ENCODE measurements at regions not wholly inside any gene's neighbourhood (a gene's known extent, or its start where the extent isn't known, plus 50 kb on each side); places are given as distances from the start of the nearest gene placed in this dataset.
A peak's percentile ranks its signal among the peaks of the same experiment; 100 is the strongest.
"Not testable (repeated sequence)": the region's sequence is repeated elsewhere in the genome, so short reads cannot be mapped to it uniquely, and the experiment has no call there.

DNA sequence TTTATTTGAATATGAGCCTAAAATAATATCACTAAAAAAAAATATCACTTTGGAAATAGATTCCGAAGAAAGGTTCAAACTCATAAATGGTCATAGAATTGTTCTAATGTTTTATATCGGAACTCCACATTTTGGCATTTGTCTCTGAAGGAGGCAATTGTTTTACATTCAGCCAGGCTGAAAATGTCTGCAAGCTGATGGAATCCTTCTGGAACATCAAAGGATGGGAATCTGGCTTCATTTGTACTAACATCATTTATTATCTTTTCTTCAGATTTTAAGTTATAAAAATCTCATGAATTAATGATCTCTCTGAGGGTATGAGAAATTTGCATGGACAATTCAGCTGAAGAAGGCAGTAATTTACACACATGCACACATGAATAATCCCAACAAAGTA is 251.4 kb upstream of the RGMA start:
- H3K4me1 Mint-ChIP-seq (ENCODE audit: low read depth, unreplicated experiment): peaks cover 3% of the 10 kb centered on the region
- DNase-seq: no peak
- H3K36me3 Mint-ChIP-seq (ENCODE audit: unreplicated experiment): no peaks in the 10 kb centered on the region
- TF ChIP-seq, protein P1, sequence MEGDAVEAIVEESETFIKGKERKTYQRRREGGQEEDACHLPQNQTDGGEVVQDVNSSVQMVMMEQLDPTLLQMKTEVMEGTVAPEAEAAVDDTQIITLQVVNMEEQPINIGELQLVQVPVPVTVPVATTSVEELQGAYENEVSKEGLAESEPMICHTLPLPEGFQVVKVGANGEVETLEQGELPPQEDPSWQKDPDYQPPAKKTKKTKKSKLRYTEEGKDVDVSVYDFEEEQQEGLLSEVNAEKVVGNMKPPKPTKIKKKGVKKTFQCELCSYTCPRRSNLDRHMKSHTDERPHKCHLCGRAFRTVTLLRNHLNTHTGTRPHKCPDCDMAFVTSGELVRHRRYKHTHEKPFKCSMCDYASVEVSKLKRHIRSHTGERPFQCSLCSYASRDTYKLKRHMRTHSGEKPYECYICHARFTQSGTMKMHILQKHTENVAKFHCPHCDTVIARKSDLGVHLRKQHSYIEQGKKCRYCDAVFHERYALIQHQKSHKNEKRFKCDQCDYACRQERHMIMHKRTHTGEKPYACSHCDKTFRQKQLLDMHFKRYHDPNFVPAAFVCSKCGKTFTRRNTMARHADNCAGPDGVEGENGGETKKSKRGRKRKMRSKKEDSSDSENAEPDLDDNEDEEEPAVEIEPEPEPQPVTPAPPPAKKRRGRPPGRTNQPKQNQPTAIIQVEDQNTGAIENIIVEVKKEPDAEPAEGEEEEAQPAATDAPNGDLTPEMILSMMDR (IDR thresholded peaks at IDR 0.05; ENCODE audit: partially characterized antibody, unreplicated experiment): no peak
- H3K9me3 Mint-ChIP-seq (ENCODE audit: unreplicated experiment): peaks cover 4% of the 10 kb centered on the region
- no peak overlapping the region for H3K4me3 Mint-ChIP-seq (ENCODE audit: unreplicated experiment)
- no peaks in the 10 kb centered on the region for H3K27me3 Mint-ChIP-seq (ENCODE audit: unreplicated experiment)
- H3K27ac Mint-ChIP-seq (ENCODE audit: unreplicated experiment): no peak overlapping the region

DNA sequence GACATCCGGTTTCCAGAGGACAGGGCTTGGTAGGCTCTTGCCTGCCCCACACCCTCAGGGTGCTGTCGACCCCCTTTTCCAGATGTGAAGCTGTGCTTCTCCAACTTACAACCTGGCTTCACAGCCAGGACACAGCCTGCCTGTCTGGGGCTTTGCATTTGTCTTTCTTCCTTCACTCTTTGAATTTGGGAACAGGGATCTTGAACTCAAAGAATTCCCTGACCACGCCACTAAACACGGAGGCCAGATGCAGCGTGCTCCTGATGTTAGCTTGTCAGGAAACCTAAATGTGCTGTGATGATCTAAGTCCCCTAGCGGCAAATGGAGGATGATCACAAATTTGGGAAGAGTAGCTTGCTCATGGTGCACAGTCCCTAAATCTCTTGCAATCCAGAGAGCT is 244.8 kb upstream of the RGMA start:
- peaks cover 3% of the 10 kb centered on the region for H3K27me3 Mint-ChIP-seq (ENCODE audit: unreplicated experiment)
- no peak for DNase-seq
- TF ChIP-seq, protein P1 (IDR thresholded peaks at IDR 0.05; ENCODE audit: partially characterized antibody, unreplicated experiment): peak; percentile 40
- peaks cover 15% of the 10 kb centered on the region for H3K4me1 Mint-ChIP-seq (ENCODE audit: low read depth, unreplicated experiment)
- H3K4me3 Mint-ChIP-seq (ENCODE audit: unreplicated experiment): peak overlapping the region; percentile 53
- H3K27ac Mint-ChIP-seq (ENCODE audit: unreplicated experiment): no peak overlapping the region
- peaks cover 3% of the 10 kb centered on the region for H3K9me3 Mint-ChIP-seq (ENCODE audit: unreplicated experiment)
- H3K36me3 Mint-ChIP-seq (ENCODE audit: unreplicated experiment): no peaks in the 10 kb centered on the region

DNA sequence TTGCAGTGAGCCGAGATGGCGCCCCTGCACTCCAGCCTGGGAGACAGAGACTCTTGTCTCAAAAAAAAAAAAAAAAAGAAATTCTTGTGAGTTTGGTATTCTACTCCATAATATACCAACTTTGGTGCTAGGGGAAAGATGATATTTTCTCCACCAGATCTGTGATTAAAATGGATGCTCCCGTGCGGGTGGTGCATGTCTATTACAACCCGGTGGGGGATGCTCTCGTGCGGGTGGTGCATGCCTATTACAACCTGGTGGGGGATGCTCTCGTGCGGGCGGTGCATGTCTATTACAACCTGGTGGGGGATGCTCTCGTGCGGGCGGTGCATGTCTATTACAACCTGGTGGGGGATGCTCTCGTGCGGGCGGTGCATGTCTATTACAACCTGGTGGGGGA is 244.1 kb upstream of the RGMA start:
- not testable (repeated sequence) for DNase-seq; H3K36me3 Mint-ChIP-seq (ENCODE audit: unreplicated experiment); H3K27me3 Mint-ChIP-seq (ENCODE audit: unreplicated experiment); H3K9me3 Mint-ChIP-seq (ENCODE audit: unreplicated experiment); H3K27ac Mint-ChIP-seq (ENCODE audit: unreplicated experiment)
- Mint-ChIP-seq H3K4me3 (ENCODE audit: unreplicated experiment) (peak overlapping the region; percentile 53), H3K4me1 (ENCODE audit: low read depth, unreplicated experiment) (peaks cover 15% of the 10 kb centered on the region)

DNA sequence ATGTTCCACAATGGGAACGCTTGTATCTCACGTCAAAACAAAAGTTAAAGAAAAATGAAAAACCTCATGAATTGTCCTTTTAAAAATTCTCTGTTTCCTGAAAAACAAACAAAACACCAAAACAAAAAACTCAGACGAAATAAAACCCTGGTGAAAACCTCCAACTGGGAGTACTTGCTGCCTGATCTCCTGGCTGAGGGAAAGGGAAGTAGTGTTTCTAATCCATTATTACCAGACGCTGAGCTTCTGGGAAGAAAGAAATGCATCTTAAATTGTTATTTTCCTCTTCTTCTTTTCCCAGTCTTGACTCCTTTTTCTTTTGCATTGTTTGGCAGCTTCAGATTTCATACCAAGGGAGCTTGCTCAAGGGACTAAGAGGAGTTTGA is 243.2 kb upstream of the RGMA start:
- Mint-ChIP-seq H3K4me3 (ENCODE audit: unreplicated experiment) (peak overlapping the region; percentile 18), H3K9me3 (ENCODE audit: unreplicated experiment) (peaks cover 2% of the 10 kb centered on the region), H3K27ac (ENCODE audit: unreplicated experiment) (no peak overlapping the region), H3K27me3 (ENCODE audit: unreplicated experiment) (peaks cover 3% of the 10 kb centered on the region), H3K4me1 (ENCODE audit: low read depth, unreplicated experiment) (peaks cover 15% of the 10 kb centered on the region), H3K36me3 (ENCODE audit: unreplicated experiment) (no peaks in the 10 kb centered on the region)
- TF ChIP-seq, protein P1 (IDR thresholded peaks at IDR 0.05; ENCODE audit: partially characterized antibody, unreplicated experiment): no peak
- DNase-seq: no peak

DNA sequence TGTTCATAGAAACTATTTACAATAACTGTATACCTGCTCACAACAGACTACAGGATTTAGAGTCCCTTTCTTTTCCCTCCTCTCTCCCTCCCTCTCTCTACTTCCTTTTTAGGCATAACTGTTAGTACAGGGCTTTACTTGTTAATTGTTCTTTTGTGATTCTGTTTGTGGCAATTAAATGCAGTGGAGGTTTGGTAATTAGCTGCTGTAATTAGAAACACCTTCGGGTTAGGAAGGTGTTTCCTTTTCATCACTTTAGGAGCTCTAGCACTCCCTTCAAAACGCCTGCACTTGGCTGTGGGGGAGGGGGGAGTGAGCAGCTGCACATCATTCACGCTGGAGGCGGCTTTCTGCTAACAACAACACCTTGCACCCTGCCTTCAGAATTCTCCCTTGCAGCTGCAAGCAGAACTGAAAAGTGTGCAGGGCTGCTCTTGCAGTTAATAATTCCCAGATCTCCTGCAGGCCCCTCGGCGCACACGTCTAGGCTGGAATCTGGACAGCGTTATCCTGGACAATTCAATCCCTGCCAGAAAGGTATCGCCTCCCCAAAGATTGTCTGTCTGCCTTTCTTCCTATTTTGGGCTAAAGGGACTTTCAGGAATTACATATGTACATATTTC is 242.6 kb upstream of the RGMA start:
- H3K27me3 Mint-ChIP-seq (ENCODE audit: unreplicated experiment): peaks cover 3% of the 10 kb centered on the region
- peak overlapping the region; percentile 18 for H3K4me3 Mint-ChIP-seq (ENCODE audit: unreplicated experiment)
- H3K9me3 Mint-ChIP-seq (ENCODE audit: unreplicated experiment): peaks cover 2% of the 10 kb centered on the region
- H3K4me1 Mint-ChIP-seq (ENCODE audit: low read depth, unreplicated experiment): peaks cover 15% of the 10 kb centered on the region
- DNase-seq: peak; percentile 46
- H3K36me3 Mint-ChIP-seq (ENCODE audit: unreplicated experiment): no peaks in the 10 kb centered on the region
- TF ChIP-seq, protein P1 (IDR thresholded peaks at IDR 0.05; ENCODE audit: partially characterized antibody, unreplicated experiment): no peak
- H3K27ac Mint-ChIP-seq (ENCODE audit: unreplicated experiment): no peak overlapping the region
